GM20431 (cell line): ENCODE measurements at regions not wholly inside any gene's neighbourhood (a gene's known extent, or its start where the extent isn't known, plus 50 kb on each side); places are given as distances from the start of the nearest gene placed in this dataset.

ENCODE experiments used
- in situ Hi-C: fragments of 300-500 bp; cut with MseI, MboI; formaldehyde crosslinking; loops from one replicate; pipeline ENCODE4 v1.15.0; 2020; ENCODE audit warnings: low sequenced_read_pairs; ENCODE audit not compliant: unreplicated experiment

GRCh38 chr6:122069932-122070331, 329.5 kb upstream of the HSF2 start:
- in situ Hi-C loops, result no loop called here

- in situ Hi-C loops, result no loop called here
Measured at GRCh38 chr6:122072014-122072647, 327.3 kb upstream of the HSF2 start.

GRCh38 chr6:122075084-122075838, 324.2 kb upstream of the HSF2 start:
- in situ Hi-C loops, result no loop called here

- in situ Hi-C loops, result no loop called here
Measured at GRCh38 chr6:122075917-122076316, 323.5 kb upstream of the HSF2 start.

- in situ Hi-C loops, result no loop called here
Measured at GRCh38 chr6:122077603-122078002, 321.8 kb upstream of the HSF2 start.

- in situ Hi-C loops, result no loop called here
Measured at GRCh38 chr6:122078481-122078880, 321.0 kb upstream of the HSF2 start.

- in situ Hi-C loops, result no loop called here
Measured at GRCh38 chr6:122079916-122080315, 319.5 kb upstream of the HSF2 start.

GRCh38 chr6:122081921-122082320, 317.5 kb upstream of the HSF2 start:
- in situ Hi-C loops, result no loop called here

GRCh38 chr6:122082370-122082769, 317.1 kb upstream of the HSF2 start:
- in situ Hi-C loops, result no loop called here

- in situ Hi-C loops, result no loop called here
Measured at GRCh38 chr6:122092366-122092765, 307.1 kb upstream of the HSF2 start.

GRCh38 chr6:122098201-122098678, 301.2 kb upstream of the HSF2 start:
- in situ Hi-C loops, result no loop called here

GRCh38 chr6:122102026-122102425, 297.4 kb upstream of the HSF2 start:
- in situ Hi-C loops, result no loop called here

GRCh38 chr6:122107256-122107852, 292.1 kb upstream of the HSF2 start:
- in situ Hi-C loops, result no loop called here

- in situ Hi-C loops, result no loop called here
Measured at GRCh38 chr6:122109075-122109474, 290.4 kb upstream of the HSF2 start.

- in situ Hi-C loops, result no loop called here
Measured at GRCh38 chr6:122114717-122115116, 284.7 kb upstream of the HSF2 start.

- in situ Hi-C loops, result no loop called here
Measured at GRCh38 chr6:122116119-122116834, 283.2 kb upstream of the HSF2 start.

GRCh38 chr6:122116835-122117627, 282.4 kb upstream of the HSF2 start:
- in situ Hi-C loops, result no loop called here

- in situ Hi-C loops, result no loop called here
Measured at GRCh38 chr6:122118945-122119506, 280.4 kb upstream of the HSF2 start.

- in situ Hi-C loops, result no loop called here
Measured at GRCh38 chr6:122122202-122122601, 277.2 kb upstream of the HSF2 start.

GRCh38 chr6:122122686-122123085, 276.8 kb upstream of the HSF2 start:
- in situ Hi-C loops, result no loop called here
